Calu3 (cell line): ENCODE measurements at regions not wholly inside any gene's neighbourhood (a gene's known extent, or its start where the extent isn't known, plus 50 kb on each side); places are given as distances from the start of the nearest gene placed in this dataset.

Experiments used
- BruUV-seq: library from RNA; stranded (reverse); fragments of 400-500 nt; replicated peaks from 2 replicates; lab custom pipeline; 2021; lab: Mats Ljungman, UMichigan
- CTCF ChIA-PET: fragments of 300-600 bp; sonication (Branson Sonifier 250); formaldehyde crosslinking; loops from one replicate; lab custom pipeline; 2022; ENCODE audit warnings: antibody characterized with exemption; lab: Charles Lee
- DNase-seq: peaks from one replicate; pipeline ENCODE4 v3.0.0; 2022
- H3K27ac Mint-ChIP-seq: one replicate; pipeline ENCODE4 v1.8.0; 2022; ENCODE audit warnings: mixed read lengths; ENCODE audit not compliant: unreplicated experiment
- H3K27me3 Mint-ChIP-seq: one replicate; pipeline ENCODE4 v1.8.0; 2022; ENCODE audit warnings: mixed read lengths; ENCODE audit not compliant: unreplicated experiment
- H3K36me3 Mint-ChIP-seq: one replicate; pipeline ENCODE4 v1.8.0; 2022; ENCODE audit warnings: mild to moderate bottlenecking, moderate library complexity, mixed read lengths; ENCODE audit not compliant: insufficient read depth, unreplicated experiment
- H3K4me1 Mint-ChIP-seq: one replicate; pipeline ENCODE4 v1.8.0; 2022; ENCODE audit warnings: mild to moderate bottlenecking, low read depth, mixed read lengths; ENCODE audit not compliant: unreplicated experiment
- H3K4me3 Mint-ChIP-seq: one replicate; pipeline ENCODE4 v1.8.0; 2022; ENCODE audit warnings: mild to moderate bottlenecking, low read depth, moderate library complexity, mixed read lengths; ENCODE audit not compliant: unreplicated experiment
- H3K9me3 Mint-ChIP-seq: one replicate; pipeline ENCODE4 v1.8.0; 2022; ENCODE audit warnings: low read depth, mixed read lengths; ENCODE audit not compliant: unreplicated experiment
- CTCF ChIP-seq: fragments of 200-600 bp; IDR thresholded peaks from one replicate; pipeline ENCODE4 v1.8.0; 2022; ENCODE audit warnings: antibody characterized with exemption; ENCODE audit not compliant: unreplicated experiment
- intact Hi-C: fragments of 100-400 bp; cut with micrococcal nuclease; formaldehyde crosslinking; loops from one replicate; pipeline ENCODE4 v1.10.0; 2022; ENCODE audit not compliant: unreplicated experiment

- intact Hi-C loops: no loop called here
- Mint-ChIP-seq H3K4me3 (no peak overlapping the region), H3K9me3 (no peaks in the 10 kb centered on the region), H3K36me3 (no peaks in the 10 kb centered on the region), H3K4me1 (no peaks in the 10 kb centered on the region), H3K27me3 (no peaks in the 10 kb centered on the region), H3K27ac (no peak overlapping the region)
- no TSS peak for BruUV-seq
- CTCF ChIA-PET: no interaction called here
- no peak for TF ChIP-seq CTCF
- DNase-seq: no peak
Measured at GRCh38 chr5:93960042-93960441, 218.6 kb upstream of the POU5F2 start.

GRCh38 chr5:93956006-93956405 is 214.6 kb upstream of the POU5F2 start:
- no peaks in the 10 kb centered on the region for H3K4me1 Mint-ChIP-seq
- CTCF ChIA-PET: no interaction called here

GRCh38 chr5:93954421-93955069 is 213.1 kb upstream of the POU5F2 start:
- no peak for TF ChIP-seq CTCF
- no TSS peak for BruUV-seq
- intact Hi-C loops: no loop called here
- Mint-ChIP-seq H3K4me1 (no peaks in the 10 kb centered on the region), H3K9me3 (no peaks in the 10 kb centered on the region), H3K27ac (no peak overlapping the region), H3K36me3 (no peaks in the 10 kb centered on the region), H3K4me3 (no peak overlapping the region), H3K27me3 (no peaks in the 10 kb centered on the region)
- CTCF ChIA-PET: no interaction called here
- DNase-seq: no peak

More at GRCh38 chr5:93956006-93956405, 214.6 kb upstream of the POU5F2 start:
- Mint-ChIP-seq H3K9me3 (no peaks in the 10 kb centered on the region), H3K36me3 (no peaks in the 10 kb centered on the region), H3K27me3 (no peaks in the 10 kb centered on the region), H3K27ac (no peak overlapping the region), H3K4me3 (no peak overlapping the region)
- DNase-seq: no peak
- no TSS peak for BruUV-seq
- intact Hi-C loops: no loop called here
- TF ChIP-seq CTCF: no peak

GRCh38 chr5:93953442-93953841 is 212.0 kb upstream of the POU5F2 start:
- no peak for TF ChIP-seq CTCF
- no TSS peak for BruUV-seq
- Mint-ChIP-seq H3K9me3 (no peaks in the 10 kb centered on the region), H3K36me3 (no peaks in the 10 kb centered on the region), H3K4me1 (no peaks in the 10 kb centered on the region), H3K27ac (no peak overlapping the region), H3K4me3 (no peak overlapping the region), H3K27me3 (no peaks in the 10 kb centered on the region)
- CTCF ChIA-PET: no interaction called here
- intact Hi-C loops: no loop called here
- no peak for DNase-seq
